ENCODE measurements at regions not wholly inside any gene's neighbourhood (a gene's known extent, or its start where the extent isn't known, plus 50 kb on each side); places are given as distances from the start of the nearest gene placed in this dataset.
"Not testable (repeated sequence)": the region's sequence is repeated elsewhere in the genome, so short reads cannot be mapped to it uniquely, and the experiment has no call there.

DNA sequence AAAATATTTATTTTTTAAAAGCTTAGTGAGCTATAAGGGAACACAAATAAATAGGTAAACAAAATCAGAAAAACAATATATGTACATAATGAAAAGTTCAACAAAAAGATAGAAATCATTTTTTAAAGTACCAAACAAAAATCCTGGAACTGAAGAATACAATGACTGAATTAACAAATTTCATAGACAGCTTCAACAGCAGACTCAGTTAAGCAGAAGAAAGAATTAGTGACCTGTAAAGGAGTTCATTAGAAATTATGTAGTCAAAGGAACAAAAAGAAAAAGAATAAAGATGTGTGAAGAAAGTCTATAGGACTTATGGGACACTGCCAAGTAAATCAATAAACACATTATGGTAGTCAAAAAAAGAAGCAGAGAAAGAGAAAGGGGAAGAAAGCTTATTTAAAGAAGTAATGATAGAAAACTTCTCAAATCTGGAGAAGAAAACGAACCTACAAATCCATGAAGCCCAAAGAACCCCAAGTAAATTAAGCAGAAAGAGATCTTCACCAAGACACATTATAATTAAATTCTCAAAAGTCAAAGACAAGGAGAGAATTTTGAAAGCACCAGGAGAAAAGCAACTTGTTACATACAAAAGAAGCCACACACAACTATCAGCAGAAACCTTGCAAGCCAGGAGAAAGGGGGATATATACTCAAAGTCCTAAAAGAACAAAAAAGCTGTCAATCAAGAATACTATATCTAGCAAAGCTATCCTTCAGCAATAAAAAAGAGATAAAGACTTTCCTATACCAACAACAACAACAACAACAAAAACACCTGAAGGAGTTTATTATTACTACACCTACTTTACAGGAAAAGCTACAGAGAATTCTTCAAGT, 338.9 kb downstream of the PTTG2 start:
- DNase-seq = no peak
- intact Hi-C loops (cut with DNase I) = no loop called here

DNA sequence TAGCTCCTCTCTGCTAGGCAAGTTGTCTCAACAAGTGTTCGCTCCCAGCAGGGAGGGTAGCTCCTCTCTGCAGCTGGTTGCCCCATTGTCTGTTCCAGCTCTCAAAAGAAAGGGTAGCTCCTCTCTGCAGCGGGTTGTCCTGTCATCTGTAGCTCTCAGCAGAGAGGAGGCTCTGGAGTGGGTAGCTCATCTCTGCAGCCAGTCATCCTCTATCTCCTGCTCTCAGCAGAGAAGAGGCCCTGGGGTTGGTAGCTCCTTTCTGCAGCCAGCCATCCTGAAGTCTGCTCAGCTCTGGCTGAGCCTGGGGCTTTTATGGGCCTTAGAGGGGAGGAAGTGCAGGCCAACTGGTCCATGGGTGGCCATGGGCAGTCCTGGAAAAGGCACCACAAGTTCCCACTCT, 342.7 kb downstream of the PTTG2 start:
- DNase-seq = no peak
- intact Hi-C loops (cut with DNase I) = loop anchor here (10.0 kb wide), 1 partner anchor 98 kb away; no protein-coding TSS in a partner anchor

DNA sequence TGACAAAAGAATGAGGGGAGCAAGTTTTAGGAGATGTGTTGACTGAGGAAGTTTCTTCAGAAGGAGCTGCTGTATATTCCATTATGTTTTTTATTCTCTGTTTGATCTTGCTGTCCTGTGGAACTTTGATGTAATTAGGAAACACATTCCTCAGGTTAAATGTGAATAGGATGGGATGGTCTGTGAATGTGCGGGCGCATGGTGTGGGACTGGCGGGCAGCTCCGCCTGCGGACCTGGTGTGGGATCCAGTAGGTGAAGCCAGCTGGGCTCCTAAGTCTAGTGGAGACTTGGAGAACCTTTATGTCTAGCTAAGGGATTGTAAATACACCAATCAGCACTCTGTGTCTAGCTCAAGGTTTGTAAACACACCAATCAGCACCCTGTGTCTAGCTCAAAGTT, 344.3 kb downstream of the PTTG2 start:
- DNase-seq = not testable (repeated sequence)
- intact Hi-C loops (cut with DNase I) = loop anchor here (10.0 kb wide), 1 partner anchor 100 kb away; no protein-coding TSS in a partner anchor

DNA sequence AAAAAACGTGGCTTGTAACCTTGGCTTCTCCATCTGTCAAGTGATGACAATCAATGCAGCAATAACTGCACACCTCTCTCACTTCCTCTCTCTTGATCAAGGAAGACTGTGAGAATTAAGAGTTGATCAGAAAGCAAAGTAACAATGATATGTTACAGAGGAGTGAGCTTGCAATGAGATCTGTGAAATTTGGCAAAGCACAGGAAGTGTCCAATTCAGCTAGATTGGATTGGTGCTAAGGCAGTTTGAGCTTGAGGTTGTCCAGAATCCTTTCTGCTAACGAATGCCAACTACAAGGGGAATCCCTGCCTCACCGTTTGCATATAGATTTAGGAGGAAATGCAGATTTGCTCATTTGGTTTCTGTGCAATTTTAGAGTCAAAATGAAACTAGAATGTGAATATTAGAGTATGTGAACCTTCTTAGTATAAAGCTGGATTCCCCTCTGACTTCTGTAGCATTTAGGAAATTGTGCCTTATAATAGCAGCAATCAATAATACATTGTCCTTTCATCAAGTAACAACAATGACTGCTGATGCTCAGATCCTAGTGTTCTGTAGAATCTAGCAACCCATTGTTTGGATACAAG, 346.4 kb downstream of the PTTG2 start:
- DNase-seq = peak in 2 of 42 donors; percentile 32 to 55
- intact Hi-C loops (cut with DNase I) = loop anchor here (10.0 kb wide), 1 partner anchor 102 kb away; no protein-coding TSS in a partner anchor

DNA sequence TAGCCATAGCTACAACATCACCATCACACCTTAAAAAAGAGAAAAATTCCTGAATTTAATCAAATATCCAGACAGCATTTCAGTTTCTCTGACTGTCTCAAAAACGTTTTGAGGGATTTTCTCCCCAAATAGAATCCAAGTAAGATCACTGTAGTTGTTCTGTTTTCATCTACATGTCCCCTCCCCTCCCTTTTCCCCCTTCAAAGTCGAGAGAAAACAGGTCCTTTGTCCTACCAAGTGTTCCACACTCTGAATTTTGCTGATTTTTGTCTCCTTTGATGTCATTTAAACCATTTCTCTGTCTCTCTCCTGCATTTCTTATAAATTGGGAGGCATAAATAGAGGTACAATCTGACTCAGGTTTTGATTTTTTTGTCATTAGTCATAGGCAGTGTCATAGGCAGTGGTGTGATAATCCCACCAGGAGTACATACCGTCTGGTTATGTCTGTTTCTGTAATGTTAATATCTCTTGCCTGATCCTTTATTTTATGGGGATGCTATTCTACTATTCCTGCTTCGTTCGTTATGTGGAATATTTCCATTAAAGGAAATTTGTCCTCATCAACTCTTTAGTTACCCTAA, 348.6 kb downstream of the PTTG2 start:
- intact Hi-C loops (cut with DNase I) = loop anchor here (10.0 kb wide), 1 partner anchor 104 kb away; no protein-coding TSS in a partner anchor
- peak in 2 of 42 donors; percentile 38 to 42 for DNase-seq

DNA sequence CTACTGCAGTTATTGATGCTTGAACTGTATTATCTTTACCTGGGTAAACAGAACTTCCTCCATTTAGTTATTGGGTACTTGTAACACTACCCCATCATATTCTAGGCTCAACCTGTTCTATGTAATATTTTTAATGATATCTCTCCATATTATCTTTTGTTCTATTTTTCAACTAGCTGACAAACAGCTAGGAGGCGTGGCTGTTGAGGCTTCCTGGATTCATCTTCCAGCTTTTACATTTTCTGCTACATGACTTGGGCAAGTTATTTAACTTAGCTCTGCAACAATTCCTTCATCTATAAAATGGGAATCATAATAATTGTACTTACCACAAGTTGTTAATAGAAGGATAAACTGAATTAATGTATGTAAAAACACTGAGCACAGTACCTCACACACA, 349.3 kb downstream of the PTTG2 start:
- intact Hi-C loops (cut with DNase I) = loop anchor here (10.0 kb wide), 1 partner anchor 105 kb away; no protein-coding TSS in a partner anchor

DNA sequence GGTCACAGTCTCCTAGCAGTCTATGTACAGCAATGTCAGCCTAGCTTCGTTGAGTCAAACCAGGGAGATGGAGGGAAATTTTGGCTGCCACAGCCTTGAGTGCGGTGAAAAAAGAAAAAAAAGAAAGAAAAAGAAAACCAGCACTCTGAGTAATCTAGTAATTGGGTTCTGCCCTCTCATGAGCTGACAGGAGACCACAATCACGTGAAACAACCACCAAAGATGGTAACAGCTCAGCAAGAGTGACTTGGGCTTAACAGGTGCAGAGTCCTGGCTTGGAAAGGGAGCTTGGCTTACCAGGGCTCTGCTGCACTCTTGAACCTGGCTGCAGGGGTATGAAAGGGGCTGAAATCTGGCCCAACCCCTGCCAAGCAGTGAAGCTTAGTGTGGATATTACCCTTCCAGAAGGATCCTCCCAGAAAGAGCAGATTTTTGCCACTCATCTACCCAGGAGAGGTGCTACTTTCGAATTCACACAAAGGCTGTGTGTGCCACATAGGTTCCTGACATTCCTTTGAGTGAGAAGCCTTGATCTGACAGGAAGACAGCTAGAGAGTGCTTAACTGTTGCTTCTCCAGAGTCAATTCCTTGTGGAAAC, 350.3 kb downstream of the PTTG2 start:
- no peak for DNase-seq
- intact Hi-C loops (cut with DNase I) = no loop called here

More for the DNA sequence above, 349.3 kb downstream of the PTTG2 start:
- DNase-seq = no peak

DNA sequence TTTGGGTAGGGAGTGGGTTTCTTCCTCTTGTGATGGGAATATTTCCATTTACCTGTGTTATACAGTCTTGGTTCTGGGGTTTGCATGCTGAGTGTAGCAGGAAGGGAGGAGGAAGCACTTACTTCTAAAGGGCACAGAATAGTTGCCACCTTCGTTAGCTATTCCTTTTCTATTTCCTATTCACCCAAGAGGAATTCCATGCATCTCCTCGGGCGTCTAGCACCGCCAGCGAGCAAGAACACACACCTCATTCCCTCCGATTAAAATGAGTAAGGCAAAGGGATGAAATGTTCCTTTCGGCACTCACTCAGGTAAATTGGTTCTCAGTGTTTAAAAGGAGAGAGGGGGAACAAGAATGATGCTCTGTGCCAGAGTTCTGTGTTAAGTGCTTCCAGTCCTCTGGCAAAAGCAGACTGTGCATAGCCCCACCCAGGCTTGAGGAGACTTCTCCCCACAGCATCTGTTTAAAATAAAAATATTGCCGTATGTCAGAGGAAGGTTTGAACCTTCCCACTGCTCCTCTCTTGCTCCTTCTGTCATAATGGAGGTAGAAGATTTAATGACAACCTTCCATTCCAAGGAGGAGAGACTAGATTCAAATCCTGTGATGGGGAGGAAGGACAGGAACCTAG, 351.4 kb downstream of the PTTG2 start:
- intact Hi-C loops (cut with DNase I) = no loop called here
- no peak for DNase-seq

DNA sequence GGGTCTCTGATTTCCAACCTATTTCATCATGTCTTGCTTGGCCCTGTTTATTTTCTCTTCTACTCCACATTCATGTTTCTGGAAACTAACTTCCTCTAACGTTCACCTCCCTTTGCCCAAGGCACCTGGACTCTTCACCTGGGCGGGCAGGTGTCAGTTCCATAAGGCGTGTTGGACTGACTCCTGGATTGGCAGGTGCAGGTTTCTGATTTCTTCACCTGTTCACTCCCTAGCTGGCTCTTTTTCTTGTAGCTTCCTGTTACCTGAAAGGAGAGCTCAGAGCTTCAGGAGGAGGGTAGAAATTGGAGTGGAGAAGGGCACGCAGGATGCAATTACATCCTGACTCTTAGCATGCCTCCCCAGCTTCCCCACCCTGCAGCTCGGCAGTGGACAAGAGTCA, 350.8 kb upstream of the KLF3 start:
- DNase-seq = no peak
- intact Hi-C loops (cut with DNase I) = no loop called here

DNA sequence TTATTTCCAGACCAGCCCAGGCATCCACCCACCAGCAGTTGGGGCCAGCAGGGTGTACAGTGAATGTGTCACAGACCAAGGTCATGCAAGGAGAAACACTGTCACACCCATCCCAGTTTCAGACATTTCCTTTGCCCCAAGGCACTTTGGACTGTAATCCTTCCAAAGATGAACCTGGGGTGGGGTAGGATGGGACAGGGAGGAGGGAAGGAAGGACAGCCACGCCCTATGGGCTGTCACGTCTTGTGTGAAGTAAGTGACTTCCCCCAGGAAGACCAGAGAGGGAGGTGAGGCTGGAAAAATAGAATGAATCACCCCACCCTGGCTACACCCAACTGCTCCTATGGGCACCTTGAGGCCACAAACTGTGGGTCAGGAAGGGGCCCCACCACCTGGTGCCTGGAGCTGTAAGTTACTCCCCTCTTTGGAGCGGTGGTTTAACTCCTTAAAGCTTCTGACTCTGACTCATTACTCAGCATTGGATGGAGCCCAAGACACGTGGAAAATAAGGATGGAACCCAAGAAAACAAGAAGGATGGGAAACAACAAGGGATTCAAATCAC, 349.9 kb upstream of the KLF3 start:
- DNase-seq = no peak
- intact Hi-C loops (cut with DNase I) = no loop called here

DNA sequence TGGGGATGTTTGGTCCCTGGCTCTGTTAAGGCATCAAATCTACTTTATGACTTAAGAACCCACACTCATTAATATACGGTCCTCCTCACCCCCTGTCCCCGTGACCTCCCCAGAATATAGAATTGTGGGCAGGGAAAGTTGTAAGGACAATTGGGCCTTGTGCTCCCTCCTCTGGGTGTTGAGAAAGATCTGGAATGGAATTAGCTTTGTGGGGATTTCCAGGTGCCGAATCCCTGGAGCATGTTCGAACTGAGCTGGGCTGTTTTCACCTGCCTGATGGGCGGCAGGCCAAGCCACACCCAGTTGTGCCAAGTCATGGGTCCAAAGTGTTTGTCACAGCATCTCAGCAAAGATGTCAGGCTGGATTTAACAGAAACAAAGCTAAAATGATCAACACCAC, 349.3 kb upstream of the KLF3 start:
- peak in 4 of 42 donors; percentile 13 to 41 (median 29) for DNase-seq
- intact Hi-C loops (cut with DNase I) = no loop called here

DNA sequence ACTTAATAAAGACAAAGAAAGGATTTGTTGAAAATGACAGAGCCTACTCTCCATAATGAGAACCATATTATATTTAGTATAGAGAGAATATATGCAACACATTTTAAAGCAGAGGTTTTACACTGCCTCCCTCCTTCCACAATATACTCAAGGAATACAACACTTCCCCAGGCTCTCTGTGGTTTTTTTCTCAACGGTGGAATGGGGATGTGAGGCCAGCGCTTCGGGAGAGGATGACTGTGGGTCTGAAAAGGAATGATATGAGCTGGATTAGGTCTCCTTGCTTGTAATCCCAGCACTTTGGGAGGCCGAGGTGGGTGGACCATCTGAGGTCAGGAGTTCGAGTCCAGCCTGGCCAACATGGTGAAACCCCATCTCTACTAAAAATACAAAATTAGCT, 348.7 kb upstream of the KLF3 start:
- intact Hi-C loops (cut with DNase I) = no loop called here
- DNase-seq = no peak

DNA sequence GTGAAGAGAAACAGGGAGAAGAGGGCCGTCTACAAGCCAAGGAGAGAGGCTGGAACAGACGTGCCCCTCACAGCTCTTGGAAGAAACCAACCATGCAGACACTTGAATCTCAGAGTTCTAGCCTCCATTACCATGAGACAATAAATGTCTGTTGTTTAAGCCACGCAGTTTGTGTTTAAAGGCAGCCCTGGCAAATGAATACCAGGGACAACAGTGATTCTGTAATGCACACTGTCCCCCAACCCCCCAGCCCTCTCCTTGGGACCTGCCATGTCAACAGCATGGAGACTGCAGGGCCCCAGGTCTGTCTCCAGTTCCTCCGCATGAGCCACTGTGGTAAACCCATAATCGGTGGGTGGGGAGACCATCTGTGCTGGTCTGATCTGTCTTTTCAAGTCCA, 348.0 kb upstream of the KLF3 start:
- intact Hi-C loops (cut with DNase I) = no loop called here
- no peak for DNase-seq

DNA sequence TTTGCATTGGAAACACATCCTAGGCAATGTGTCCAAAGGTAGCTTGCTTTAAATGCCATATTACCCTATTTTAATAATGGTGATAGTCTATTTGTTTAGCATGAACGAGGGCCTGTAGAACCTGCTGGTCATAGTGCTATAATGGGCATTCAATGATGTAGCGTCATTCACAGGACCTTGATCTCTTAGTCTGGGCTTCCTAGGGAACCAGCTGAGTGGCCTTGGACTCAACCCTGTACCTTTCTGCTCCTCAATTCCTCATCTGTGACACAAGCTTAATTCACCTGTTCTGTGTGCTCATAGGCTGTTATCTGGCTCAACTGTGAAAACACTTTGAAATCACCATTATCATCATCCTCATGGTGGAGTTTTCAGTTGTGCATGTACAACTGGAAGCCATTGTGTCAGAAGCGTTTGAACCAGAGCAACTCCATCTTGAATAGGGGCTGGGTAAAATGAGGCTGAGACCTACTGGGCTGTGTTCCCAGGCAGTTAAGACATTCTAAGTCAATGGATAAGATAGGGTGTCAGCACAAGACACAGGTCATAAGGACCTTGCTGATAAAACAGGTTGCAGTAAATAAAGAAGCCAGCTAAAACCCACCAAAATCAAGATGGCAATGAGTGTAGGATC, 346.8 kb upstream of the KLF3 start:
- DNase-seq = no peak
- intact Hi-C loops (cut with DNase I) = no loop called here

DNA sequence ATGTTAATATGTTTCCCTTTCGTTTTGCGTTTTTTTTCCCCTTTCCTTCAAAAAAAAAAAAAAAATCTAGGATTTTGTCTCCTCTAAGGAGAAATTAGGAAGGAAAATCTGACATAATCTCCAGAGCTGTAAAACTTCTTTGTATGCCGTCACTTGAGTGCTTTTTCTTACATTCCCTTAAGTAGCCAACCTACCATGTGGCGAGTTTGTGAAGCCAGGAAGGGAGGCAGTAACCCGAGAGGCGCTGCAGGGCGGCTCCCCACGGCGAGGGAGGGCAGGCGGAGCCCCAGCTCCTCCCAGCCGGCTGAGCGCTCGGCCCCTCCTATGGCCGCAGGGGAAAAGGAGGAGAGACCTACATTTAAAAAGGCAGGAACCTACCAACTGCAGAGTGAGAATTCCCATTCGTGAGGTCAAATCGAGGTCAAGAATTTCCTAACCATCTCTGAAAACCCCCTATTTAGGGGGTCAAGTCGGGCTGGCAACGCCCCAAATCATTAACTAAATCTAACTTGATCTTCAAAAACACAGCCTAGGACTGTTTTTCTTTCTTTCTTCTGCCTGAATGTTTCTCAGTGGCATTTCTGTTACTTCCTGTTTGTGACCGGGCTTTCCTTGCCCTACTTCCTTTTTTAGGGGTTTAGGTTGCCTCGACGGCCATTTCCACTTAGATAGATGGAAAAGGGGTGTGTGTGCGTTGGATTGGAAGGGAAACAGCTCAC, 345.1 kb upstream of the KLF3 start:
- peak; percentile 55 to 88 (median 78) for DNase-seq
- intact Hi-C loops (cut with DNase I) = no loop called here

DNA sequence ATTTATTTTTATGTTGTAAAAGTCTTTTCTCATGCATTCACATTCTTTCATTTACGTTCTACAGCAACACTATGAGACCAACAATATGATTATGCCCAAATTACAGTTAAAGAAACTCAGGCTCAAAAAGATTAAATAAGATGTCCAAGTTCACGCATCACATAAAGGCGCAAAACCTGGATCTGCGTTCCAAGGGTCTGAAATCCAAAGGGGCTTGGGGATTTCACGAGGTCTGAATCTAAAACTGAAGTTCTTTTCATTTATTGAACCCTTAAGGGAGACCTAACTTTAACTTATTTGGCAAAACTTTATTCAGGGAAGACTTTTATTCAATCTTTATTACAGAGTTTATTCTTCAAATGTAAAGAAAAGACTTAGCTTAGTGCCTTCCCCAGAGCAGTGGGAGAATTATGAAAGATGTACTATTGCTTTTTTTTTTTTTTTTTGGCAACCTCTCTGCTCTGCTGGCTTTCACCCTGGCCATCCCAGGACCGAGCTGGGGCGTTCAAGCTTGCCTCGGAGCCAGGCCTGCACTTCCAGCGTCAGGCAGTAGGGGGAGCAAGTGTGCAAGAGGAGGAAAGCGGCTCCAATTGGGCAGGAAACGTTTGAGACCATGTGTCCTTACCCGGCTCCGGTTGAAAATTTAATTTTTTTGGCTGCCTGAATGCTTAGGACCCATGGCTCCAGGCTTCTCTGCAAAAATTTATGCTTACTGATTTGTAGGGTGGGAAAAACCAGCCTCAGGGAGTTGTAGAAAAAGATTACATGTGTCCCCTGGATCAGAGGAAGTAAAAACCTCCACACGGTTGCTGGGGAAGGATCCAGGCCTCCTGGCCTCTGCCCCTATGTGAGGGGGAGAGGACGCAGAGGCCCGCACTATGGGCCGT, 344.3 kb upstream of the KLF3 start:
- peak; percentile 68 to 98 (median 93) for DNase-seq
- intact Hi-C loops (cut with DNase I) = loop anchor here (5.0 to 10.0 kb wide), 3 partner anchors 142 to 358 kb away; no protein-coding TSS in a partner anchor

DNA sequence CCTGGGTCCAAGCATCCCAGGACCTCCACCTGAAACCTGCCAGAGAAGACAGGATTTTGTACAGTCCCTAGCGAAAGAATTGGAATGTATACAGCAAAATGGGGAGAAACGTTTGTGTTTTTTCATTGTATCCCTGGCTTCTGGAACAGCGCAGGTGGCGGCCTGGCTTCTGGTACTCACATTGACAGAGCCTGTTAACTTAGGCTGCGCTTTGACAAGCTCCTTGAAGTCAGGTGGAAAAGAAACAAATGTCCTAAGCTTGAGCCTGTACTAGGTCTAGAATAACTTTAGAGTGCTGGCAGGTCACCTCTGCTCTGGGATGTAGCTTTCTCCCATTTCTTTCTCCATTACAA, 343.7 kb upstream of the KLF3 start:
- DNase-seq = no peak

More for the DNA sequence above, 343.7 kb upstream of the KLF3 start:
- intact Hi-C loops (cut with DNase I) = loop anchor here (5.0 to 10.0 kb wide), 3 partner anchors 143 to 357 kb away; no protein-coding TSS in a partner anchor
